ENCODE measurements at regions not wholly inside any gene's neighbourhood (a gene's known extent, or its start where the extent isn't known, plus 50 kb on each side); places are given as distances from the start of the nearest gene placed in this dataset.

DNA sequence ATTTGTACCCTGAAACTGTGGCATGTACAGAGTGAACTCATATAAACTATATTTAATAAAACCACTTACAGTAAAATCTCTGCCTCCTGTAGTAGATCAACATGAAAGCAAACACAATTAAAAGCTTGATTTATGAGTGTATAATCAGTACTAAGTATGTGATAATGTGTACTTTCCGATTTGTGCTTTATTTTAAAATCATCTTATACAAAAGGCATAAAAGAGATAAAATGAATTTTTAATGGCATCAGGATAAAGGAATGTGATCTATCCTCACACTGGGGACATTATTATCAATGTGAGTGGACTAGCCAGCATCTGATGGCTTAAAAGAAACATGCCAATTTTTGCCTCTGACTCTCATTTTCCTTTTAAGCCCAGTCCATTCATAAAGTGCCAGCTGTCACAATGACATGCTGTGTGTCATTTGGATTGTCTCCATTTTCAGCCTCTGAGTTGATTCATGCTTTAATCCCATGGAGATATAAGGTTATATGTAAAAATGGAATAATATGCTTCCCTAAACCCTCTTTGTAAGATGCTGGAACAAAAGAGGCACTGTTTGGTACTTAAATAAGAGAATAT lies 831.6 kb upstream of the EYS start:
- peaks cover 22% of the 10 kb centered on the region for H3K4me1 Mint-ChIP-seq (ENCODE audit: unreplicated experiment)
- no peaks in the 10 kb centered on the region for H3K9me3 Mint-ChIP-seq
- no peak for DNase-seq (ENCODE audit: extremely low spot score, unreplicated experiment)
- H3K27me3 Mint-ChIP-seq = no peaks in the 10 kb centered on the region
- TF ChIP-seq, protein P1, sequence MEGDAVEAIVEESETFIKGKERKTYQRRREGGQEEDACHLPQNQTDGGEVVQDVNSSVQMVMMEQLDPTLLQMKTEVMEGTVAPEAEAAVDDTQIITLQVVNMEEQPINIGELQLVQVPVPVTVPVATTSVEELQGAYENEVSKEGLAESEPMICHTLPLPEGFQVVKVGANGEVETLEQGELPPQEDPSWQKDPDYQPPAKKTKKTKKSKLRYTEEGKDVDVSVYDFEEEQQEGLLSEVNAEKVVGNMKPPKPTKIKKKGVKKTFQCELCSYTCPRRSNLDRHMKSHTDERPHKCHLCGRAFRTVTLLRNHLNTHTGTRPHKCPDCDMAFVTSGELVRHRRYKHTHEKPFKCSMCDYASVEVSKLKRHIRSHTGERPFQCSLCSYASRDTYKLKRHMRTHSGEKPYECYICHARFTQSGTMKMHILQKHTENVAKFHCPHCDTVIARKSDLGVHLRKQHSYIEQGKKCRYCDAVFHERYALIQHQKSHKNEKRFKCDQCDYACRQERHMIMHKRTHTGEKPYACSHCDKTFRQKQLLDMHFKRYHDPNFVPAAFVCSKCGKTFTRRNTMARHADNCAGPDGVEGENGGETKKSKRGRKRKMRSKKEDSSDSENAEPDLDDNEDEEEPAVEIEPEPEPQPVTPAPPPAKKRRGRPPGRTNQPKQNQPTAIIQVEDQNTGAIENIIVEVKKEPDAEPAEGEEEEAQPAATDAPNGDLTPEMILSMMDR (conservative IDR thresholded peaks at IDR 0.05) = no peak
- no peak overlapping the region for H3K27ac Mint-ChIP-seq
- no peaks in the 10 kb centered on the region for H3K36me3 Mint-ChIP-seq
- H3K4me3 Mint-ChIP-seq = no peak overlapping the region

DNA sequence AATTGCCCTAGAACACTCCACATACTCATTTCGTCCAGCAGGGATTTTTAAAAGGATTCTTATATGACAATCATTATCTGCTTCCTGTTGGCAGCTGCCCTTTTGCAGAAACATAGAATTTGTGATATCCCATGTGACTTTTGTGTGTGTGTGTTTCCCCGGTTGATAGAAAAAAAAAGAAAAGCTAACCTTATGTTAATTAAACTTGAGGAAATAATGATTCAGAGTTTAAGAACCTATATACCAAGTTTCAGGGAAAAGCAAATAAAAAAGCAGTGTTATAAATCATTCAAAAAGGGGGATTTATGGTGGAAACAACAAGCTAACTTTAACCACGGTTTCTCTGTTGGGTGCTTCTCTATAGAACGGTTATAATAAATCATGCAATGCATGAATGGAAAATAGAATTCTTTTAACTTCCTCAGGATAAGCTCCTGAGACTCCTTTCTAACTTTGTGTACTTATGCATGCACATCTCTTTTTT lies 826.9 kb upstream of the EYS start:
- H3K27ac Mint-ChIP-seq = no peak overlapping the region
- H3K4me3 Mint-ChIP-seq = no peak overlapping the region
- H3K36me3 Mint-ChIP-seq = no peaks in the 10 kb centered on the region
- H3K4me1 Mint-ChIP-seq (ENCODE audit: unreplicated experiment) = peaks cover 22% of the 10 kb centered on the region
- no peaks in the 10 kb centered on the region for H3K27me3 Mint-ChIP-seq
- H3K9me3 Mint-ChIP-seq = no peaks in the 10 kb centered on the region
- TF ChIP-seq, protein P1 (conservative IDR thresholded peaks at IDR 0.05) = peak; percentile 41
- no peak for DNase-seq (ENCODE audit: extremely low spot score, unreplicated experiment)

DNA sequence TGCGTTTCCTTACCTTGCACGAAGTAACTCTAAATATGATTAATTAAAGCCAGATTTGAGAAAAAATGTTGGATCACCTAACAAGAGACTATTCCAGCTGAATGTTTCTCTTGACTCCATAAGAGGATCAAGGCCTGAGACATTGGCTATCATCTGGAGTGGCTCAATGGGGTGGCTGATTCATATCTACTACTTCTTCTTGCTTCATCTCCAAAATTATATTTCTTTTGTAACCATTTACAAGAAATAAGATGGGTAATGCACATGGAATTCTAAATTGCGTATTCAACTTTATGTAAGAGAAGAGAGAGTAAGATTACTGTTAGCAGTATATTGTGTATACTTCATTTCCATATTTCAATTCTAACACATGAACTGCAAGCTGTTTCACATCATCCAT lies 819.0 kb upstream of the EYS start:
- Mint-ChIP-seq H3K27me3 (no peaks in the 10 kb centered on the region), H3K27ac (no peak overlapping the region), H3K4me3 (no peak overlapping the region), H3K9me3 (no peaks in the 10 kb centered on the region), H3K36me3 (no peaks in the 10 kb centered on the region), H3K4me1 (ENCODE audit: unreplicated experiment) (no peaks in the 10 kb centered on the region)
- TF ChIP-seq, protein P1 (conservative IDR thresholded peaks at IDR 0.05) = no peak
- DNase-seq (ENCODE audit: extremely low spot score, unreplicated experiment) = no peak

DNA sequence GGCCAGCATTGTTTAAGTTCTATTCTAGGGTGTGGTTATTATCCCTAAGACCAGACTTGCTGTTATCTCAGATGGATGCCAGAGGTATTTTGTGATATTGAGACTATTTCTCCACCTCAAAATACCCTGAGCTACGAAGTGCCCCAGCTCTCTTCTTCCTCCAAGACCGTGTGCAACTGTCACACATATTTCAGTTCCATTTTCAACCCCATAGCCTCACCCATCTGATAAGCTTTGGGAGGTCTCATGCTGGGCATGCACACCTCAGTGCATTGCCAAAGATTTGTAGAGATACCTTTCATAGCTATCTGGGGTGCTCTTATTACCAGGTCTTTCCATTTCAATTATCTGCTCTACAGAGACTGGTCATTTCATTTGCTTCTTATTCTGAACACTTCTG lies 815.8 kb upstream of the EYS start:
- Mint-ChIP-seq H3K36me3 (no peaks in the 10 kb centered on the region), H3K9me3 (no peaks in the 10 kb centered on the region), H3K4me1 (ENCODE audit: unreplicated experiment) (no peaks in the 10 kb centered on the region), H3K4me3 (no peak overlapping the region), H3K27me3 (no peaks in the 10 kb centered on the region), H3K27ac (no peak overlapping the region)
- TF ChIP-seq, protein P1 (conservative IDR thresholded peaks at IDR 0.05) = no peak
- no peak for DNase-seq (ENCODE audit: extremely low spot score, unreplicated experiment)

DNA sequence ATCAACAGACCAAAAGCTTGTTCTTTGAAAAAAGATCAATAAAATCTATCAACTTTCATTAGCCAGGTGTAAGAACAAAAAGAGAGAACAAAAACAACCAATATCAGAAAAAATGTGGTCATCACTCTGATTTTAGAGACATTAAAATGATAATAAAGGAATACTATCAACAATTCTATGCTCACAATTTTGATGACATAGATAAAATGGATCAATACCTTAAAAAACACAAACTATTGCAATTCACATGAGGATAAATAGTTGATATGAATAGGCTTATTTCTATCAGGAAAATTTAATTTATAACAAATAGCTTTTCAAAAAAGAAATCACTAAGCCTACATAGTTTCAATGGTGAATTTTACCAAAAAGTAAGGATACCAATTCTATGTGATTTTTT lies 809.4 kb upstream of the EYS start:
- Mint-ChIP-seq H3K36me3 (no peaks in the 10 kb centered on the region), H3K4me1 (ENCODE audit: unreplicated experiment) (no peaks in the 10 kb centered on the region), H3K27me3 (no peaks in the 10 kb centered on the region), H3K9me3 (peaks cover 4% of the 10 kb centered on the region), H3K4me3 (no peak overlapping the region), H3K27ac (no peak overlapping the region)
- no peak for DNase-seq (ENCODE audit: extremely low spot score, unreplicated experiment)
- TF ChIP-seq, protein P1 (conservative IDR thresholded peaks at IDR 0.05) = no peak

DNA sequence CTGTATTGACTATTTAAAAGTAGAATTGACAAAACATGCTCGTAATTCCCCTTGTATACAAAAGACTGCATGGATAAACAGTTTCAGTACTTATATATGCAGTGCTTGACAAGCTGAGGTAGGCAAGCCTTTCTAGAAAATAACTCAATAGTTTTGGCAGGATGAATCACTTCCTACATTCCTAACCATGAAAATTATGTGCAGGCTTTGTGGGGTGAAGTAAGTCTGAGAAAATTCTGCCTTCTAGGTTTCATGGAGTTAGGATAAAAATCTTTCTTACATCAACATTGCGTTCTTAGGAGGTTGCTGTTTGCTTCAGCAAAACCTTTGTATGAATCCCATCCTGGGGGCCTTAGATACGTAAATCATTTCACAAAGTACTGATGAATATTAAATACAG lies 801.4 kb upstream of the EYS start:
- no peak for DNase-seq (ENCODE audit: extremely low spot score, unreplicated experiment)
- Mint-ChIP-seq H3K9me3 (no peaks in the 10 kb centered on the region), H3K27ac (no peak overlapping the region), H3K36me3 (no peaks in the 10 kb centered on the region), H3K4me3 (no peak overlapping the region), H3K4me1 (ENCODE audit: unreplicated experiment) (peaks cover 4% of the 10 kb centered on the region), H3K27me3 (no peaks in the 10 kb centered on the region)
- TF ChIP-seq, protein P1 (conservative IDR thresholded peaks at IDR 0.05) = no peak
